Activated T-cell treated with anti-CD3 and anti-CD28 coated beads for 48 hours (primary cell): ENCODE measurements at regions not wholly inside any gene's neighbourhood (a gene's known extent, or its start where the extent isn't known, plus 50 kb on each side); places are given as distances from the start of the nearest gene placed in this dataset.

Source experiments
- DNase-seq: peaks from one replicate; pipeline ENCODE4 v3.0.0-alpha.2; 2020; ENCODE audit warnings: low read depth

GRCh38 chr3:94990952-94991705, 928.3 kb downstream of the NSUN3 start:
- no peak for DNase-seq

- no peak for DNase-seq
These were observed 933.9 kb downstream of the NSUN3 start for GRCh38 chr3:94996743-94997142.

GRCh38 chr3:95002438-95003046, 939.7 kb downstream of the NSUN3 start:
- DNase-seq, result no peak

GRCh38 chr3:95028688-95029087, 965.8 kb downstream of the NSUN3 start:
- no peak for DNase-seq

GRCh38 chr3:95029644-95030043, 966.8 kb downstream of the NSUN3 start:
- DNase-seq, result no peak

GRCh38 chr3:95036526-95037021, 973.7 kb downstream of the NSUN3 start:
- DNase-seq, result no peak

- no peak for DNase-seq
These were observed 974.2 kb downstream of the NSUN3 start for GRCh38 chr3:95037097-95037496.

GRCh38 chr3:95037927-95038326, 975.1 kb downstream of the NSUN3 start:
- DNase-seq, result no peak

GRCh38 chr3:95044101-95044500, 981.2 kb downstream of the NSUN3 start:
- no peak for DNase-seq

GRCh38 chr3:95048564-95048963, 985.7 kb downstream of the NSUN3 start:
- no peak for DNase-seq

- DNase-seq, result no peak
These were observed 987.0 kb downstream of the NSUN3 start for GRCh38 chr3:95049841-95050240.

- no peak for DNase-seq
These were observed 992.4 kb downstream of the NSUN3 start for GRCh38 chr3:95055288-95055687.

- no peak for DNase-seq
These were observed 1019.3 kb downstream of the NSUN3 start for GRCh38 chr3:95082191-95082590.

- DNase-seq, result no peak
These were observed 1021.9 kb downstream of the NSUN3 start for GRCh38 chr3:95084738-95085137.

- DNase-seq, result no peak
These were observed 1025.6 kb downstream of the NSUN3 start for GRCh38 chr3:95088464-95088863.

- DNase-seq, result no peak
These were observed 1034.6 kb downstream of the NSUN3 start for GRCh38 chr3:95097493-95097892.

- no peak for DNase-seq
These were observed 1058.1 kb downstream of the NSUN3 start for GRCh38 chr3:95120921-95121320.

GRCh38 chr3:95123104-95123503, 1060.2 kb downstream of the NSUN3 start:
- DNase-seq, result no peak

- no peak for DNase-seq
These were observed 1072.0 kb downstream of the NSUN3 start for GRCh38 chr3:95134693-95135413.

GRCh38 chr3:95148107-95148506, 1085.2 kb downstream of the NSUN3 start:
- DNase-seq, result no peak

- DNase-seq, result no peak
These were observed 1088.7 kb downstream of the NSUN3 start for GRCh38 chr3:95151590-95151989.

GRCh38 chr3:95154766-95155165, 1091.9 kb downstream of the NSUN3 start:
- DNase-seq, result no peak

- no peak for DNase-seq
These were observed 1099.9 kb downstream of the NSUN3 start for GRCh38 chr3:95162794-95163193.
